ENCODE measurements at regions not wholly inside any gene's neighbourhood (a gene's known extent, or its start where the extent isn't known, plus 50 kb on each side); places are given as distances from the start of the nearest gene placed in this dataset.

DNA sequence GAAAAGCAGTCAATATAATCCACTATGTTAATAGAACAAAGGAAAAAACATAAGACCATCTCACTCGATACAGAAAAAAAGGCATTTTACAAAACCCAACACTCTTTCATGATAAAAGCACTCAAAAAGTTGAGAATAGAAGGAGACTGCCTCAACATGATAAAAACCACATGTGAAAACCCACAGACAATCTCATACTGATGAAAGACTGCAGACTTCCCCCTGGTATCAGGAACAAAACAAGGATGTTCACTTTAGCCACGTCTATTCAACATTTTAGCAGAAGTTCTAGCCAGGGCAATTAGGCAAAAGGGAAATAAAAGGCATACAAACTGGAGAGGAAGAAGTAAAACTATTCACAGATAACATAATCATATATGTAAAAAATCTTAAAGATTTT, 285.9 kb downstream of the EIPR1 start:
- TF ChIP-seq CTCF (conservative IDR thresholded peaks at IDR 0.05 in 1 of 2, IDR thresholded peaks at IDR 0.05 in 1 of 2; ENCODE audit: low read depth in 1 of 2, low read length in 2 of 2) (no peak), EZH2 (IDR thresholded peaks at IDR 0.05; ENCODE audit: low read length, missing control alignments) (no peak)

Measured in fibroblast of lung (primary cell).